ENCODE measurements at regions not wholly inside any gene's neighbourhood (a gene's known extent, or its start where the extent isn't known, plus 50 kb on each side); places are given as distances from the start of the nearest gene placed in this dataset.

- no peak for DNase-seq
Measured at GRCh38 chr12:77343291-77343690, 277.9 kb upstream of the E2F7 start.

- DNase-seq: no peak
Measured at GRCh38 chr12:77342253-77342652, 276.9 kb upstream of the E2F7 start.

- DNase-seq: no peak
Measured at GRCh38 chr12:77339610-77340009, 274.2 kb upstream of the E2F7 start.

- DNase-seq: no peak
Measured at GRCh38 chr12:77337362-77337761, 272.0 kb upstream of the E2F7 start.

- DNase-seq: no peak
Measured at GRCh38 chr12:77334806-77335205, 269.4 kb upstream of the E2F7 start.

GRCh38 chr12:77328326-77328725 is 263.0 kb upstream of the E2F7 start:
- no peak for DNase-seq

GRCh38 chr12:77325511-77326236 is 260.3 kb upstream of the E2F7 start:
- DNase-seq: no peak

- peak; percentile 50 for DNase-seq
Measured at GRCh38 chr12:77324763-77325468, 259.5 kb upstream of the E2F7 start.

- DNase-seq: no peak
Measured at GRCh38 chr12:77324416-77324762, 259.0 kb upstream of the E2F7 start.

GRCh38 chr12:77323788-77324415 is 258.5 kb upstream of the E2F7 start:
- no peak for DNase-seq

GRCh38 chr12:77319166-77319565 is 253.8 kb upstream of the E2F7 start:
- no peak for DNase-seq

GRCh38 chr12:77315407-77315806 is 250.0 kb upstream of the E2F7 start:
- no peak for DNase-seq

GRCh38 chr12:77314378-77315052 is 249.1 kb upstream of the E2F7 start:
- no peak for DNase-seq

GRCh38 chr12:77308056-77308455 is 242.7 kb upstream of the E2F7 start:
- no peak for DNase-seq

- no peak for DNase-seq
Measured at GRCh38 chr12:77300811-77301210, 235.4 kb upstream of the E2F7 start.

- DNase-seq: no peak
Measured at GRCh38 chr12:77299910-77300669, 234.7 kb upstream of the E2F7 start.

- no peak for DNase-seq
Measured at GRCh38 chr12:77299001-77299400, 233.6 kb upstream of the E2F7 start.

GRCh38 chr12:77294016-77294415 is 228.6 kb upstream of the E2F7 start:
- no peak for DNase-seq

- no peak for DNase-seq
Measured at GRCh38 chr12:77274926-77275325, 209.6 kb upstream of the E2F7 start.

GRCh38 chr12:77273898-77274297 is 208.5 kb upstream of the E2F7 start:
- no peak for DNase-seq

GRCh38 chr12:77256956-77257355 is 191.6 kb upstream of the E2F7 start:
- DNase-seq: no peak

- no peak for DNase-seq
Measured at GRCh38 chr12:77253321-77253720, 188.0 kb upstream of the E2F7 start.

GRCh38 chr12:77251799-77252198 is 186.4 kb upstream of the E2F7 start:
- DNase-seq: no peak
